ENCODE measurements at regions not wholly inside any gene's neighbourhood (a gene's known extent, or its start where the extent isn't known, plus 50 kb on each side); places are given as distances from the start of the nearest gene placed in this dataset.

DNA sequence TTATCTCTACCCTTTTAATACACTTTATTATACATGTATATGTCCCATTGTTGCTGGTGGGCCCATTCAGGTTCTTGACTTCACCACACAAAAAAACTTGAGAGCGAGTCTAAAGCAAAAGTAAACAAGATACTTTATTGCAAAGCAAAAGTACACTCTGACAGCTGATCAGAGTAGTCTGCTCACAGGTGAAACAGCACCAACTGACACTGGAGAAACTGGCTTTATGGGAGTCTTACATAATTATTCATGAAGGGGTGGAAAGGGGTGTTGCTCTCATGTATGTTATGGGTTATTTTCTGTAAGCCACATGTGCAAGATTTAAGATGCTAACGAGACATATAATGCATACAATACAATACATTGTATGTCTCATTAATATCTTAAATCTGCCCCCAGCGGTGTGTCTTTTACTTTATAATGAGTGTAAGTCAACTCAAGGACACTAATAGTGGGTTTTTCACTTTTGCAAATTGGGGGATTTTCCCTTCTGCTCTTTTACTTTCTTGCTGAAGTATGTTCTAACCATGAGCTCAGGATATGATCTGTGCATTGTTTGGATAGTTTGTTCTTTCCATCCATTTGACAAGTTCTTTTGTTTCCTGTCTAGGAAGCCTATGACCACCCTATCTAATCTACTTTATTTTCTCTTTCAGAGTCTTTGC, 256.1 kb upstream of the ITM2A start:
- no peak for TF ChIP-seq EZH2 (IDR thresholded peaks at IDR 0.05; ENCODE audit: borderline replicate concordance, low read depth, low read length, severe bottlenecking)
- TF ChIP-seq POLR2AphosphoS5 (IDR thresholded peaks at IDR 0.05; ENCODE audit: insufficient read depth, low read depth, low read length): no peak
- TF ChIP-seq, protein P1, sequence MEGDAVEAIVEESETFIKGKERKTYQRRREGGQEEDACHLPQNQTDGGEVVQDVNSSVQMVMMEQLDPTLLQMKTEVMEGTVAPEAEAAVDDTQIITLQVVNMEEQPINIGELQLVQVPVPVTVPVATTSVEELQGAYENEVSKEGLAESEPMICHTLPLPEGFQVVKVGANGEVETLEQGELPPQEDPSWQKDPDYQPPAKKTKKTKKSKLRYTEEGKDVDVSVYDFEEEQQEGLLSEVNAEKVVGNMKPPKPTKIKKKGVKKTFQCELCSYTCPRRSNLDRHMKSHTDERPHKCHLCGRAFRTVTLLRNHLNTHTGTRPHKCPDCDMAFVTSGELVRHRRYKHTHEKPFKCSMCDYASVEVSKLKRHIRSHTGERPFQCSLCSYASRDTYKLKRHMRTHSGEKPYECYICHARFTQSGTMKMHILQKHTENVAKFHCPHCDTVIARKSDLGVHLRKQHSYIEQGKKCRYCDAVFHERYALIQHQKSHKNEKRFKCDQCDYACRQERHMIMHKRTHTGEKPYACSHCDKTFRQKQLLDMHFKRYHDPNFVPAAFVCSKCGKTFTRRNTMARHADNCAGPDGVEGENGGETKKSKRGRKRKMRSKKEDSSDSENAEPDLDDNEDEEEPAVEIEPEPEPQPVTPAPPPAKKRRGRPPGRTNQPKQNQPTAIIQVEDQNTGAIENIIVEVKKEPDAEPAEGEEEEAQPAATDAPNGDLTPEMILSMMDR (IDR thresholded peaks at IDR 0.05; ENCODE audit: extremely low read depth in 1 of 2, insufficient read depth in 1 of 2, low read depth in 1 of 2, low read length in 2 of 2): no peak
